Cardiac fibroblast (primary cell): ENCODE measurements at regions not wholly inside any gene's neighbourhood (a gene's known extent, or its start where the extent isn't known, plus 50 kb on each side); places are given as distances from the start of the nearest gene placed in this dataset.
"Not testable (repeated sequence)": the region's sequence is repeated elsewhere in the genome, so short reads cannot be mapped to it uniquely, and the experiment has no call there.

Experiments used
- DNase-seq, 2 donors: peaks; one replicate each; pipeline versions ENCODE4 v3.0.0 to v3.0.0-alpha.2; 2010; ENCODE audit warnings: low read depth in 2 of 2
- H3K4me3 ChIP-seq, 2 donors: replicated peaks in 1 of 2; 1 replicate in 1 of 2; 2 replicates in 1 of 2; pipeline ENCODE4 v1.5.1; 2011; ENCODE audit warnings: low read depth in 2 of 2, low read length in 2 of 2, mild to moderate bottlenecking in 2 of 2, moderate library complexity in 1 of 2
- CTCF ChIP-seq: IDR thresholded peaks from one replicate; pipeline ENCODE4 v1.5.1; 2011; ENCODE audit warnings: low read depth, mild to moderate bottlenecking, low read length, inconsistent platforms

DNA sequence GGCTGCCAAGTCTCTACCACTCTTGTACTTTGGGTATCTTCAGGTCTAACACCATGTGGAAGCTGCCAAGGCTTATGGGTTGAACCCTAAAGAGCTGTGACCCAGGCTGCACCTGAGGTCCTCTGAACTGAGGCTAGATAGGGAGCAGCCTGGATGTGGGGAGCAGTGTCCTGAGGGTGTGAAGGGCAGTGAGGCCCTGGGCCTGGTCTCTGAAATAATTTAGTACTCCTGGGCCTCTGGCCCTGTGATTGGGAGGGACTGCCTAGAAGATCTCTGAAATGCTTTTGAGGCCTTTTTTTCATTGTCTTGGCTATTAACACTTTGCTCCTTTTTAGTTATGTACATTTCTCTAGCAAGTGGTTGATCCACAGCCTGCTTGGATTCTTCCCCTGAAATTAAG, 847.2 kb upstream of the B3GALT2 start:
- no peak for DNase-seq
- H3K4me3 ChIP-seq: no peak overlapping the region
- no peak for TF ChIP-seq CTCF

GRCh38 chr1:194028002-194028401, 841.6 kb upstream of the B3GALT2 start:
- no peak for TF ChIP-seq CTCF

DNA sequence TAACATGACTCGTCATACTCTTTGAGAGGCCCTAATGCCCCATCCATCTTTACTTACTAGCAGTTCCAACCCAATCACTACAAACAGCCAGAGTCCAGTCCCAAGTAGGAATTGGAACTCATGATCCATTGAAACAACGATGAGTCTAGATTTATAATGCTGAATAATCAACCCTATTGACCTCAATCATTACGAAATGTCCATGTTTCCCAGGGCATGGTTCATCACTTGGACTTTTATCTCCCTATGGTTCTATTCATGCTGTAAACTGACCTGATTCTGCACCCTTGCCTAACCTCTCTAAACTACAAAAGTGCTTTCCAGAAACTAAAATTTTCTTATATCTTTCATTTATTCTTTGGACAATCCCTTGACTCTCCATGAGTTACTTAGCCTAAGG, 840.0 kb upstream of the B3GALT2 start:
- no peak for TF ChIP-seq CTCF
- no peak overlapping the region for H3K4me3 ChIP-seq
- no peak for DNase-seq

More at GRCh38 chr1:194028002-194028401, 841.6 kb upstream of the B3GALT2 start:
- peak in 1 of 2 donors; percentile 57 for DNase-seq
- H3K4me3 ChIP-seq: no peak overlapping the region

DNA sequence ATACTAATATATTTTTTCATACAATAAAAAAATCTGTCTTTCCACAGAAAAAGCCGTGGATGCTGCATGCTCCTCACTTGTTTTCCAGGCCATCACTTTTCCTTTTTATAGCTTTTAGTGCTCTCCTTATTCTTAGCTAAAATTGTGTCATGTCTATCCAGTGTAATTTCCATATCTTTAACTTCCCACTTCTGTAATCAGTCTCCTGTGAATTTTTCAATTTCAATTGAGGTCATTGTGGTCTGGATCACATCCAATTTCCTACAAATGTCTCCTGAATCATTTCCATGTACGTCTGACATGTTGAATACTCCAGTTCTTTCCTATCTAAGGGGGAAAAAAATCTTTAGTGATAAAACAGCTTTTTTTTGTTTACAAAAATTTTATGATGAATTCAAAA, 838.2 kb upstream of the B3GALT2 start:
- DNase-seq: peak; percentile 68 to 95
- TF ChIP-seq CTCF: no peak
- no peak overlapping the region for H3K4me3 ChIP-seq

DNA sequence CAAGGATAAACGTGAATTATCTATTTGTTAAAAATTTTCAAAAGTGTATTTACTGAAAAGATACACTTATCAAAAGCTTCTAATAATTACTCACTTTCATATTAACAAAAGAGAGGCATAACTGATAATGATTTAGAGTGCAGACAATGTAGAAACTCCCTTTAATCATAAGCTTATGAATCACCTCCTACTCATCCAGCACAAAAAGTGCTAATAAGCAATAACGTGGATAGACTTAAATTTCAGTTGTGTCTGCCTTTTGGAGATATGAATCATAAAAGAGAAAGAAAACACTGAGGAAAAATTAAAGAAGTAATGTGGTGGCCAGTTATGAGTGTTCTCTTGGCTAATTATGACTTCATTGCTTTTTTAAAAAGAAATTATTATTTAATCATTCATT, 827.6 kb upstream of the B3GALT2 start:
- TF ChIP-seq CTCF: no peak
- H3K4me3 ChIP-seq: no peak overlapping the region
- DNase-seq: peak; percentile 11 to 12

DNA sequence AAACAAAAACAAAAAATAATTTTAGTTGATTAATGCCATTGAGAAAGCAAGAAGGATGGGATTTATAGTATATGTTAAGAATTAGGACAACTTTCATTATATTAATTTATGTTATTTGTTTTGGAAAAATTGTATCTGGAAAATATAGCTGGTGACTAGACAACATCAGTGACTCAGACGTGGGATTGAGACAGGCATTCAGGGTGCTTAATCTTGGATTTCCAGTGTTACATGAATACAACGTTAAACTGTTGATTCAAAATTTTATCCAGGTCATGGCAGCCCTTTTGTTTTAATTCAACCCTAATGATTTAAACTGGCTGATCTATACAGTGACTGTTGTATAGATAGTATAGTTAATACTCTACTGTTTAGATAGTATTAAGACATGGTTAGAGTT, 827.1 kb upstream of the B3GALT2 start:
- TF ChIP-seq CTCF: no peak
- DNase-seq: peak; percentile 2 to 3
- H3K4me3 ChIP-seq: no peak overlapping the region

- no peak for TF ChIP-seq CTCF
- H3K4me3 ChIP-seq: no peak overlapping the region
- no peak for DNase-seq
Observed at GRCh38 chr1:194004146-194004545, 817.7 kb upstream of the B3GALT2 start.

GRCh38 chr1:194001726-194002350, 815.4 kb upstream of the B3GALT2 start:
- DNase-seq: not testable (repeated sequence)

More at GRCh38 chr1:194001726-194002350, 815.4 kb upstream of the B3GALT2 start:
- not testable (repeated sequence) for H3K4me3 ChIP-seq
